ENCODE measurements at regions not wholly inside any gene's neighbourhood (a gene's known extent, or its start where the extent isn't known, plus 50 kb on each side); places are given as distances from the start of the nearest gene placed in this dataset.

DNA sequence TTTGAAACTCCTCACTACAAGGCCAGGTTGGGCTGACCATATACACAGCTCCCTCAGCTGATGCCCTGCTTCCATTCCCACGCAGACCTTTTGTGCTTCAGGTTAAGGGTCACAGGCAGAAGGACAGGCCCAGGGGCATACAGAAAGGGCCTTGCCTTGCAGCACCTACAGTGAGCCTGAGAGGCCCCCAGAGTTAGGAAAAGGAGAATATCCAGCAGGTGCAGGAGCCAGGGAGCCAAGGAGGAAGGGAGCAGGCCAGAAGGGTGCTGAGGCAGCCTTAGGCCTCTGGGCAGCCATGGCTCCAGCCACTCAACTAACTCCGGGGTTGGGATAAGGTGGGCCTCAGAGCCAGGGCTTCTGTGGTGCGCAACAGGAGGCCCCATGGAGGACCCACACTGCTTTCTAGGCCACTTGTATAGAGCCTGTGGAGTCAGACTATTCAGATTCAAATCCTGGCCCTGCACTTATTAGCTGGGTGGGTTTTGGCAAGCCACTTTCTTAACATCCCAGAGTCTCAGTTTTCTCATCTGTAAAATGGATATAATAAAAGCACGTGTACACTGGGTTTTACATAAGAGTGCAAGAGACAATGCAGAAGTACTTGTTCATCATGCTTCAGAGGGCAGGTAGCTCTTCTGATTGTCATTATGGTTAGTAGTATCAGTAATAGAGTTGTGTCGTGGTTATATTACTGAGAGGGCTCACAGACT, 214.6 kb upstream of the HAAO start:
- H3K36me3 ChIP-seq (ENCODE audit: control insufficient read depth, insufficient read depth, low read length), result no peaks in the 10 kb centered on the region
- H3K79me2 ChIP-seq (ENCODE audit: control insufficient read depth, insufficient read depth, low read length), result no peaks in the 10 kb centered on the region
- TF ChIP-seq EZH2 (IDR thresholded peaks at IDR 0.05; ENCODE audit: low read length, missing control alignments) (no peak), CTCF (conservative IDR thresholded peaks at IDR 0.05 in 1 of 2, IDR thresholded peaks at IDR 0.05 in 1 of 2; ENCODE audit: low read depth in 1 of 2, low read length in 2 of 2) (no peak)
- no peak overlapping the region for H3K4me2 ChIP-seq (ENCODE audit: extremely low read depth, insufficient read depth, low read length)
- H3K9me3 ChIP-seq (ENCODE audit: control insufficient read depth, insufficient read depth, low read depth, low read length), result no peaks in the 10 kb centered on the region
- no peak overlapping the region for H3K9ac ChIP-seq (ENCODE audit: insufficient read depth, low read length)
- no peak overlapping the region for H3K4me3 ChIP-seq (replicated peaks in 1 of 4; ENCODE audit: control extremely low read depth in 1 of 4, insufficient read depth in 1 of 4, low read depth in 3 of 4, low read length in 4 of 4)
- H3K27me3 ChIP-seq (ENCODE audit: control insufficient read depth, insufficient read depth, low read length), result no peaks in the 10 kb centered on the region
- no peak overlapping the region for H3K27ac ChIP-seq (ENCODE audit: insufficient read depth, low read length)
- no peak for DNase-seq (ENCODE audit: low read depth in 2 of 2)
- H3K4me1 ChIP-seq (ENCODE audit: control insufficient read depth, extremely low read depth, insufficient read depth, low read length), result no peaks in the 10 kb centered on the region
- no peak overlapping the region for H2AFZ ChIP-seq (ENCODE audit: low read length)
- H4K20me1 ChIP-seq (ENCODE audit: control insufficient read depth, extremely low read depth, insufficient read depth, low read length), result no peaks in the 10 kb centered on the region

DNA sequence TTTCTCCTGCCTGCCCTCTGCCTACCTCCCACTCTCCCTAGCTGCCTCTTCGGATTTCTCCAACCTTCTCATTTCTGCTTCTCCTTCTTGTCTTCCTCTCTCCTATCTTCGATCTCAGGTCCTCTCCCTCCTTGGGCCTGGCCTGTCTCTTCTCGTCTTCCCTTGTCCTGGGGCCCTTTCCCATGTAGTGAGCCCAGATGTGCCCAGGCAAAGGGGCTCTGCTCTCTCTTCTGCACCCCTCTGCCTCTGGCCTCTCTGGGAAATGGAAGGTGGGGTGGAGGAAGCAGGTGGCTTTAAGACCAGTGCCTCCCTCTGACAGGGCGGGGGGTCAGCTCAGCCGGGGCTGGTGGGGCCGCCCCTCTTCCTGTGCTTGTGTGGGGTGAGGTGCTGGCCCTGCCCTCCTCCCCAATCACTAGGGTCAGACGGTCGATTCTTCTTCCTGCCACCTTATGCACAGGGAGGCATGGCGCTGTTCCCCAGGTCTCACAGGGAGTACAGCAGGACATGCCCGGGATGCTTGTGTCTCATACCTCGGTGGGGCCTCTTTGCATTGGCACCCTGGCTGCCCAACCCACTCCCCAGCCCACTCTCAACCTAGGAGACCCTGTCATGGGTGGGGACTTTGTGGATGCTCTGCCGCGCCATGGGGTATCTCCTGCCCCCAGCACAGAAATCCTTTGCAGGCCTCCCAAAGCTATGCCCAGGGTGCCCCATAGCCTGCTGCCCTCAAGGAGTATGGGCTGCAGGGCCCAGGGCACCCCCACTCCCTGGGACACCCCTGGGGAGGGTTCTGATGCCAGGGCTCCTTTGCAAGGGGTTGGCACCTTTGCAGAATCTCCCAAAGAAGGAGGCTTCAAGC, 213.8 kb upstream of the HAAO start:
- Histone ChIP-seq H3K9me3 (ENCODE audit: control insufficient read depth, insufficient read depth, low read depth, low read length) (no peaks in the 10 kb centered on the region), H3K4me1 (ENCODE audit: control insufficient read depth, extremely low read depth, insufficient read depth, low read length) (no peaks in the 10 kb centered on the region), H3K9ac (ENCODE audit: insufficient read depth, low read length) (no peak overlapping the region), H3K36me3 (ENCODE audit: control insufficient read depth, insufficient read depth, low read length) (no peaks in the 10 kb centered on the region), H4K20me1 (ENCODE audit: control insufficient read depth, extremely low read depth, insufficient read depth, low read length) (no peaks in the 10 kb centered on the region), H3K4me2 (ENCODE audit: extremely low read depth, insufficient read depth, low read length) (no peak overlapping the region), H3K27ac (ENCODE audit: insufficient read depth, low read length) (no peak overlapping the region), H3K4me3 (replicated peaks in 1 of 4; ENCODE audit: control extremely low read depth in 1 of 4, insufficient read depth in 1 of 4, low read depth in 3 of 4, low read length in 4 of 4) (no peak overlapping the region), H2AFZ (ENCODE audit: low read length) (no peak overlapping the region), H3K79me2 (ENCODE audit: control insufficient read depth, insufficient read depth, low read length) (no peaks in the 10 kb centered on the region), H3K27me3 (ENCODE audit: control insufficient read depth, insufficient read depth, low read length) (no peaks in the 10 kb centered on the region)
- no peak for TF ChIP-seq CTCF (conservative IDR thresholded peaks at IDR 0.05 in 1 of 2, IDR thresholded peaks at IDR 0.05 in 1 of 2; ENCODE audit: low read depth in 1 of 2, low read length in 2 of 2)
- no peak for TF ChIP-seq EZH2 (IDR thresholded peaks at IDR 0.05; ENCODE audit: low read length, missing control alignments)
- DNase-seq (ENCODE audit: low read depth in 2 of 2), result no peak

DNA sequence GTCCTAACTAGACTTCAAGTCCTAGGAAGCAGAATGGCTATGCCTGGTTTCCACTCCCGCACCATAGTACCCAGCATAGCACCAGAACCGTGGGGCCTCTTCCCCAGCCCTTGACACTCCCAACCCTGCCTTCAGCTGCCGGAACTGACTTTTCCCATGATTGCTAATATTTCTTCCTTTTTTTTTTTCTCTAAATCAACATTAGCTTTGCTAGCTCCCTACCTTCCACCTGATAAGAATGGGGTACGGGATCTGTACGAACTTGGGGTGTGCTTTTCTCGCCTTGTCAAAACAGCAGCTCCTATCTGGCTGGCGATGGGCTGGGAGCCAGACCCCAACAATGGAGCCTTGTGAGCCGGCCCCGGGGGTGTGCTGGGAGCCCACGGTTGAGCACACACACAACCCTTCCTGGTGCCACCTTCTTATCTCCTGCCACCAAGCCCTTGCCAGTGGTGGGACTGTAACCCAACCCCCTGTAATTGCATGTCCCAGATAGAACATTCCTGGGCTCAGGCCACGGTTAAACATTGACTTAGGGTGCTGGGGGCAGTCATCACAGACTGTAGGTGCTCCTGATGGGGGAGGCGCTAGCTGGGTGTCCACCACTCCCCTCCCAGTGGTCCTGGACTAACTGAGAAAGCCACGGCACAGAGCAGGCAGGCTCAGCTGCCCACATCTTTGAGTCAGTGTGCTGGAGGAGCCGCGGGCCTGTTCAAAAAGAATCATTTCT, 213.0 kb upstream of the HAAO start:
- Histone ChIP-seq H3K79me2 (ENCODE audit: control insufficient read depth, insufficient read depth, low read length) (no peaks in the 10 kb centered on the region), H3K36me3 (ENCODE audit: control insufficient read depth, insufficient read depth, low read length) (no peaks in the 10 kb centered on the region), H3K4me3 (replicated peaks in 1 of 4; ENCODE audit: control extremely low read depth in 1 of 4, insufficient read depth in 1 of 4, low read depth in 3 of 4, low read length in 4 of 4) (no peak overlapping the region), H4K20me1 (ENCODE audit: control insufficient read depth, extremely low read depth, insufficient read depth, low read length) (no peaks in the 10 kb centered on the region), H3K4me1 (ENCODE audit: control insufficient read depth, extremely low read depth, insufficient read depth, low read length) (no peaks in the 10 kb centered on the region), H3K27ac (ENCODE audit: insufficient read depth, low read length) (no peak overlapping the region), H2AFZ (ENCODE audit: low read length) (no peak overlapping the region), H3K9ac (ENCODE audit: insufficient read depth, low read length) (no peak overlapping the region), H3K9me3 (ENCODE audit: control insufficient read depth, insufficient read depth, low read depth, low read length) (no peaks in the 10 kb centered on the region), H3K4me2 (ENCODE audit: extremely low read depth, insufficient read depth, low read length) (no peak overlapping the region), H3K27me3 (ENCODE audit: control insufficient read depth, insufficient read depth, low read length) (no peaks in the 10 kb centered on the region)
- no peak for DNase-seq (ENCODE audit: low read depth in 2 of 2)
- TF ChIP-seq EZH2 (IDR thresholded peaks at IDR 0.05; ENCODE audit: low read length, missing control alignments), result no peak
- TF ChIP-seq CTCF (conservative IDR thresholded peaks at IDR 0.05 in 1 of 2, IDR thresholded peaks at IDR 0.05 in 1 of 2; ENCODE audit: low read depth in 1 of 2, low read length in 2 of 2), result no peak

Measured in fibroblast of lung (primary cell).